Colonic mucosa (tissue), 4 donors: ENCODE measurements at regions not wholly inside any gene's neighbourhood (a gene's known extent, or its start where the extent isn't known, plus 50 kb on each side); places are given as distances from the start of the nearest gene placed in this dataset.

Experiments
- DNase-seq: peaks from one replicate; pipeline ENCODE4 v3.0.0-alpha.2; 2020
- H3K27ac ChIP-seq: fragments of 200-600 bp; one replicate; pipeline ENCODE4 v1.8.0; 2021
- H3K27me3 ChIP-seq: fragments of 200-600 bp; one replicate; pipeline ENCODE4 v1.8.0; 2021
- H3K36me3 ChIP-seq: fragments of 200-600 bp; one replicate; pipeline ENCODE4 v1.8.0; 2021
- H3K4me1 ChIP-seq: fragments of 200-600 bp; one replicate; pipeline ENCODE4 v1.8.0; 2021; ENCODE audit warnings: mild to moderate bottlenecking
- H3K4me3 ChIP-seq: fragments of 200-600 bp; one replicate; pipeline ENCODE4 v1.8.0; 2021
- H3K9ac ChIP-seq, 2 donors: one replicate each; pipeline ENCODE4 v1.7.0; 2013; ENCODE audit warnings: control low read depth in 2 of 2, low read depth in 2 of 2, low read length in 2 of 2
- H3K9me3 ChIP-seq: fragments of 200-600 bp; one replicate; pipeline ENCODE4 v1.8.0; 2021
- CTCF ChIP-seq: fragments of 200-600 bp; IDR thresholded peaks from one replicate; pipeline ENCODE4 v1.8.0; 2022; ENCODE audit warnings: antibody characterized with exemption, mild to moderate bottlenecking
- intact Hi-C: fragments of 100-400 bp; cut with DNase I; formaldehyde crosslinking; loops from one replicate; pipeline ENCODE4 v1.14.1; 2022
- donor health status: healthy.
- donor health status: DM: no; HTN: no; CAD: no.
- donor health status: DM: no; HTN: no; CAD: no.

GRCh38 chr4:179871726-179872125, 2371.5 kb upstream of the TENM3 start:
- intact Hi-C loops: no loop called here
- TF ChIP-seq CTCF: no peak
- Histone ChIP-seq H3K4me3 (no peak overlapping the region), H3K36me3 (no peaks in the 10 kb centered on the region), H3K9ac (no peak overlapping the region), H3K9me3 (no peaks in the 10 kb centered on the region), H3K4me1 (no peaks in the 10 kb centered on the region), H3K27ac (no peak overlapping the region), H3K27me3 (no peaks in the 10 kb centered on the region)
- no peak for DNase-seq

GRCh38 chr4:179872755-179873154, 2370.4 kb upstream of the TENM3 start:
- Histone ChIP-seq H3K9me3 (no peaks in the 10 kb centered on the region), H3K36me3 (no peaks in the 10 kb centered on the region), H3K4me3 (no peak overlapping the region), H3K4me1 (no peaks in the 10 kb centered on the region), H3K27me3 (no peaks in the 10 kb centered on the region), H3K27ac (no peak overlapping the region), H3K9ac (no peak overlapping the region)
- TF ChIP-seq CTCF: no peak
- DNase-seq: no peak
- intact Hi-C loops: no loop called here

- Histone ChIP-seq H3K36me3 (no peaks in the 10 kb centered on the region), H3K4me3 (no peak overlapping the region), H3K9me3 (no peaks in the 10 kb centered on the region), H3K4me1 (no peaks in the 10 kb centered on the region), H3K9ac (no peak overlapping the region), H3K27me3 (no peaks in the 10 kb centered on the region), H3K27ac (no peak overlapping the region)
- no peak for DNase-seq
- TF ChIP-seq CTCF: no peak
- intact Hi-C loops: no loop called here
Observed at GRCh38 chr4:179880756-179881155, 2362.4 kb upstream of the TENM3 start.

GRCh38 chr4:179894066-179894778, 2349.0 kb upstream of the TENM3 start:
- Histone ChIP-seq H3K27ac (no peak overlapping the region), H3K4me3 (no peak overlapping the region), H3K27me3 (no peaks in the 10 kb centered on the region), H3K9ac (no peak overlapping the region), H3K9me3 (no peaks in the 10 kb centered on the region), H3K4me1 (no peaks in the 10 kb centered on the region), H3K36me3 (no peaks in the 10 kb centered on the region)
- no peak for TF ChIP-seq CTCF
- intact Hi-C loops: no loop called here
- no peak for DNase-seq

- Histone ChIP-seq H3K27me3 (no peaks in the 10 kb centered on the region), H3K4me3 (no peak overlapping the region), H3K9me3 (no peaks in the 10 kb centered on the region), H3K27ac (no peak overlapping the region), H3K9ac (no peak overlapping the region), H3K36me3 (no peaks in the 10 kb centered on the region), H3K4me1 (no peaks in the 10 kb centered on the region)
- no peak for TF ChIP-seq CTCF
- intact Hi-C loops: no loop called here
- DNase-seq: no peak
Observed at GRCh38 chr4:179919587-179919986, 2323.6 kb upstream of the TENM3 start.
